H1 (cell line): ENCODE measurements at regions not wholly inside any gene's neighbourhood (a gene's known extent, or its start where the extent isn't known, plus 50 kb on each side); places are given as distances from the start of the nearest gene placed in this dataset.

ENCODE experiments used
- SRF ChIP-seq: IDR thresholded peaks from 2 replicates; pipeline ENCODE4 v1.6.1; 2011; ENCODE audit warnings: mild to moderate bottlenecking, low read depth, low read length, moderate library complexity

DNA sequence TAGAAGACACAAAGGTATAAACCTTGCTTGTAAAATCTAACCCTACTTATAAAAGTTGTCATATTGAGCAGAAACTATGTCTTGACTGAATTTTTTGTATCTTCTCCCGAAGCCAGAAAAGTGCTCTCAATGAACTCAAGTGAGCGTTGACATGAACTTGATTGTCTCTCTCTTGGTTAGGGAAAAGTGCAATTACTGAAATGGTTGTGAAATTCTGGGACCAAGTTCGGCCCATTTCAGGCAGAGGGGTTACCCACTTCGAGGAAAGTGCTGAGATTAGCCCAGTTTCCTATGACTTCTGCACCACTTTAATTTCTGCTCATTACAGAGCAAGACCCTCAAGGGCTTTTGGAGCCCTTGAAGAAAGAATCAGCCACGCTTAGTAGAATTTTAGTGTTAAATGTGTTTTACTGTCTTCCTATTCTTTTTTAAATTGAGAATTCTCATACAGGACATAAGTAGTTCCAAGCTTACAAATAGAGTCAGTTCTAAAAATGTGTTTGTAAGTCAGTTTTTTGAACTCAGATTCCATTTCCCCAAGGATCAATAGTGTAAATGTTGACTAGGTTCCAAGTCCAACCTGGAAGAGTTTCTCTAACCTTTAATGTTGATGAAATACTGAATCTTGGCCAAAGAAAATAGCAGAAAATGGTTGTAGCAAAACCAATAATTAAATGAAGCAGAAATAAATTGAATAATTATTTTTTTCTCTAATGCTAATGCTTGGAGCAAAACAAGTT lies 125.7 kb upstream of the ACSL4 start (continued):
- TF ChIP-seq SRF: no peak
